ENCODE measurements at regions not wholly inside any gene's neighbourhood (a gene's known extent, or its start where the extent isn't known, plus 50 kb on each side); places are given as distances from the start of the nearest gene placed in this dataset.

GRCh38 chr1:67632356-67632755 lies 52.6 kb upstream of the GADD45A start:
- Mint-ChIP-seq H3K4me3 (no peak overlapping the region), H3K27me3 (ENCODE audit: low read depth) (no peaks in the 10 kb centered on the region), H3K36me3 (ENCODE audit: low read depth) (no peaks in the 10 kb centered on the region), H3K9me3 (no peaks in the 10 kb centered on the region), H3K4me1 (ENCODE audit: low read depth) (no peaks in the 10 kb centered on the region), H3K27ac (no peak overlapping the region)
- DNase-seq (ENCODE audit: low spot score), result no peak

GRCh38 chr1:67632811-67633655 lies 52.0 kb upstream of the GADD45A start:
- H3K36me3 Mint-ChIP-seq (ENCODE audit: low read depth), result no peaks in the 10 kb centered on the region
- H3K9me3 Mint-ChIP-seq, result no peaks in the 10 kb centered on the region
- no peak for DNase-seq (ENCODE audit: low spot score)
- no peak overlapping the region for H3K27ac Mint-ChIP-seq
- H3K27me3 Mint-ChIP-seq (ENCODE audit: low read depth), result no peaks in the 10 kb centered on the region
- H3K4me3 Mint-ChIP-seq, result no peak overlapping the region
- H3K4me1 Mint-ChIP-seq (ENCODE audit: low read depth), result no peaks in the 10 kb centered on the region

GRCh38 chr1:67634396-67634935 lies 50.5 kb upstream of the GADD45A start:
- H3K27ac Mint-ChIP-seq, result no peak overlapping the region
- no peaks in the 10 kb centered on the region for H3K36me3 Mint-ChIP-seq (ENCODE audit: low read depth)
- H3K9me3 Mint-ChIP-seq, result no peaks in the 10 kb centered on the region
- no peaks in the 10 kb centered on the region for H3K4me1 Mint-ChIP-seq (ENCODE audit: low read depth)
- no peaks in the 10 kb centered on the region for H3K27me3 Mint-ChIP-seq (ENCODE audit: low read depth)
- DNase-seq (ENCODE audit: low spot score), result no peak
- H3K4me3 Mint-ChIP-seq, result no peak overlapping the region

- no peaks in the 10 kb centered on the region for H3K9me3 Mint-ChIP-seq
- H3K4me1 Mint-ChIP-seq (ENCODE audit: low read depth), result no peaks in the 10 kb centered on the region
- H3K27me3 Mint-ChIP-seq (ENCODE audit: low read depth), result no peaks in the 10 kb centered on the region
- no peak overlapping the region for H3K27ac Mint-ChIP-seq
- no peak for DNase-seq (ENCODE audit: low spot score)
- H3K36me3 Mint-ChIP-seq (ENCODE audit: low read depth), result no peaks in the 10 kb centered on the region
- H3K4me3 Mint-ChIP-seq, result no peak overlapping the region
These were observed 49.8 kb upstream of the GADD45A start for GRCh38 chr1:67635055-67635809.

Measured in T-helper 2 cell treated with Interferon-gamma antibody and Interleukin-4, amounts not matched to agents 5 μg/mL and 100 μg/mL, for 36 hours (primary cell).